Stomach (tissue), 4 donors: ENCODE measurements at regions not wholly inside any gene's neighbourhood (a gene's known extent, or its start where the extent isn't known, plus 50 kb on each side); places are given as distances from the start of the nearest gene placed in this dataset.

Source experiments
- POLR2AphosphoS5 ChIP-seq, 3 donors: sonication (generic); formaldehyde crosslinking; IDR thresholded peaks; one replicate each; pipeline ENCODE4 v1.6.1; 2016; ENCODE audit warnings: antibody characterized with exemption in 3 of 3
- TF ChIP-seq, protein P1 (sequence below), 7 experiments: fragments of 450-650 bp in 4 of 7; fragments of 200-600 bp in 3 of 7; sonication (generic) in 3 of 7; IDR thresholded peaks; one replicate each; pipeline ENCODE4 v1.5.1; 2016 to 2019; ENCODE audit warnings: antibody characterized with exemption in 7 of 7, control low read depth in 2 of 7, mild to moderate bottlenecking in 1 of 7

DNA sequence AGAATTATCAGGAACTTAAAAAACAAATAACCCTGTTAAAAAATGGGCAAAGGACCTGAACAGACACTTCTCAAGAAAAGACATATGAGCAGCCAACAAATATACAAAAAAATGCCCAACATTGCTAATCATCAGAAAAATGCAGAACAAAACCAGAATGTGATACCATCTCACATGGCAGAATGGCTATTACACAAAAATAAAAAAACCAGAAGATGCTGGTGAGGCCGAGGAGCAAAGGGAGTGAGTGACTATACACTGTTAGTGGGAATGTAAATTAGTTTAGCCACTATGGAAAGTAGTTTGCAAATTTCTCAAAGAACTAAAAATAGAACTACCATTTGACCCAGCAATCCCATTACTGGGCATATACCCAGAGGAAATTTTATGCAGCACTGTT is 95.8 kb upstream of the DSEL start:
- TF ChIP-seq POLR2AphosphoS5 (IDR thresholded peaks at IDR 0.05), result no peak
- TF ChIP-seq, protein P1, sequence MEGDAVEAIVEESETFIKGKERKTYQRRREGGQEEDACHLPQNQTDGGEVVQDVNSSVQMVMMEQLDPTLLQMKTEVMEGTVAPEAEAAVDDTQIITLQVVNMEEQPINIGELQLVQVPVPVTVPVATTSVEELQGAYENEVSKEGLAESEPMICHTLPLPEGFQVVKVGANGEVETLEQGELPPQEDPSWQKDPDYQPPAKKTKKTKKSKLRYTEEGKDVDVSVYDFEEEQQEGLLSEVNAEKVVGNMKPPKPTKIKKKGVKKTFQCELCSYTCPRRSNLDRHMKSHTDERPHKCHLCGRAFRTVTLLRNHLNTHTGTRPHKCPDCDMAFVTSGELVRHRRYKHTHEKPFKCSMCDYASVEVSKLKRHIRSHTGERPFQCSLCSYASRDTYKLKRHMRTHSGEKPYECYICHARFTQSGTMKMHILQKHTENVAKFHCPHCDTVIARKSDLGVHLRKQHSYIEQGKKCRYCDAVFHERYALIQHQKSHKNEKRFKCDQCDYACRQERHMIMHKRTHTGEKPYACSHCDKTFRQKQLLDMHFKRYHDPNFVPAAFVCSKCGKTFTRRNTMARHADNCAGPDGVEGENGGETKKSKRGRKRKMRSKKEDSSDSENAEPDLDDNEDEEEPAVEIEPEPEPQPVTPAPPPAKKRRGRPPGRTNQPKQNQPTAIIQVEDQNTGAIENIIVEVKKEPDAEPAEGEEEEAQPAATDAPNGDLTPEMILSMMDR (IDR thresholded peaks at IDR 0.05), result no peak
